ENCODE measurements at regions not wholly inside any gene's neighbourhood (a gene's known extent, or its start where the extent isn't known, plus 50 kb on each side); places are given as distances from the start of the nearest gene placed in this dataset.

- TF ChIP-seq, protein P1, sequence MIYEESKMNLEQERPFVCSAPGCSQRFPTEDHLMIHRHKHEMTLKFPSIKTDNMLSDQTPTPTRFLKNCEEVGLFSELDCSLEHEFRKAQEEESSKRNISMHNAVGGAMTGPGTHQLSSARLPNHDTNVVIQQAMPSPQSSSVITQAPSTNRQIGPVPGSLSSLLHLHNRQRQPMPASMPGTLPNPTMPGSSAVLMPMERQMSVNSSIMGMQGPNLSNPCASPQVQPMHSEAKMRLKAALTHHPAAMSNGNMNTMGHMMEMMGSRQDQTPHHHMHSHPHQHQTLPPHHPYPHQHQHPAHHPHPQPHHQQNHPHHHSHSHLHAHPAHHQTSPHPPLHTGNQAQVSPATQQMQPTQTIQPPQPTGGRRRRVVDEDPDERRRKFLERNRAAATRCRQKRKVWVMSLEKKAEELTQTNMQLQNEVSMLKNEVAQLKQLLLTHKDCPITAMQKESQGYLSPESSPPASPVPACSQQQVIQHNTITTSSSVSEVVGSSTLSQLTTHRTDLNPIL (CRISPR knock-in tag; IDR thresholded peaks at IDR 0.05; ENCODE audit: low read depth), result no peak
- TF ChIP-seq, protein P2, sequence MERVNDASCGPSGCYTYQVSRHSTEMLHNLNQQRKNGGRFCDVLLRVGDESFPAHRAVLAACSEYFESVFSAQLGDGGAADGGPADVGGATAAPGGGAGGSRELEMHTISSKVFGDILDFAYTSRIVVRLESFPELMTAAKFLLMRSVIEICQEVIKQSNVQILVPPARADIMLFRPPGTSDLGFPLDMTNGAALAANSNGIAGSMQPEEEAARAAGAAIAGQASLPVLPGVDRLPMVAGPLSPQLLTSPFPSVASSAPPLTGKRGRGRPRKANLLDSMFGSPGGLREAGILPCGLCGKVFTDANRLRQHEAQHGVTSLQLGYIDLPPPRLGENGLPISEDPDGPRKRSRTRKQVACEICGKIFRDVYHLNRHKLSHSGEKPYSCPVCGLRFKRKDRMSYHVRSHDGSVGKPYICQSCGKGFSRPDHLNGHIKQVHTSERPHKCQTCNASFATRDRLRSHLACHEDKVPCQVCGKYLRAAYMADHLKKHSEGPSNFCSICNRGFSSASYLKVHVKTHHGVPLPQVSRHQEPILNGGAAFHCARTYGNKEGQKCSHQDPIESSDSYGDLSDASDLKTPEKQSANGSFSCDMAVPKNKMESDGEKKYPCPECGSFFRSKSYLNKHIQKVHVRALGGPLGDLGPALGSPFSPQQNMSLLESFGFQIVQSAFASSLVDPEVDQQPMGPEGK (CRISPR knock-in tag; IDR thresholded peaks at IDR 0.05; ENCODE audit: borderline replicate concordance), result no peak
- no peak for TF ChIP-seq GLIS3 (CRISPR knock-in tag; IDR thresholded peaks at IDR 0.05)
- no peak for TF ChIP-seq TCF4 (CRISPR knock-in tag; IDR thresholded peaks at IDR 0.05; ENCODE audit: borderline replicate concordance)
- TF ChIP-seq PPARA (CRISPR knock-in tag; IDR thresholded peaks at IDR 0.05; ENCODE audit: borderline replicate concordance), result no peak
- TF ChIP-seq ZNF565 (CRISPR knock-in tag; conservative IDR thresholded peaks at IDR 0.05; ENCODE audit: low read depth), result no peak
- TF ChIP-seq ZNF70 (CRISPR knock-in tag; IDR thresholded peaks at IDR 0.05), result no peak
- TF ChIP-seq BACH2 (CRISPR knock-in tag; IDR thresholded peaks at IDR 0.05; ENCODE audit: borderline replicate concordance), result no peak
- TF ChIP-seq SNAI2 (CRISPR knock-in tag; IDR thresholded peaks at IDR 0.05), result no peak
- TF ChIP-seq CSDC2 (CRISPR knock-in tag; IDR thresholded peaks at IDR 0.05), result no peak
- TF ChIP-seq POU6F1 (CRISPR knock-in tag; IDR thresholded peaks at IDR 0.05; ENCODE audit: borderline replicate concordance, low read depth), result no peak
- no peak for TF ChIP-seq ZFP30 (CRISPR knock-in tag; IDR thresholded peaks at IDR 0.05)
- no peak for TF ChIP-seq ZC3H10 (CRISPR knock-in tag; IDR thresholded peaks at IDR 0.05)
- TF ChIP-seq TOX (CRISPR knock-in tag; IDR thresholded peaks at IDR 0.05; ENCODE audit: borderline replicate concordance), result no peak
- TF ChIP-seq ESRRG (CRISPR knock-in tag; IDR thresholded peaks at IDR 0.05), result no peak
- no peak for ATAC-seq
Measured at GRCh38 chr2:133685636-133686215, 117.5 kb upstream of the NCKAP5 start.

GRCh38 chr2:133690780-133691179, 122.5 kb upstream of the NCKAP5 start:
- ATAC-seq, result no peak
- no peak for TF ChIP-seq PPARA (CRISPR knock-in tag; IDR thresholded peaks at IDR 0.05; ENCODE audit: borderline replicate concordance)
- no peak for TF ChIP-seq OSR1 (CRISPR knock-in tag; IDR thresholded peaks at IDR 0.05)
- TF ChIP-seq BACH2 (CRISPR knock-in tag; IDR thresholded peaks at IDR 0.05; ENCODE audit: borderline replicate concordance), result no peak
- TF ChIP-seq, protein P1 (CRISPR knock-in tag; IDR thresholded peaks at IDR 0.05; ENCODE audit: low read depth), result no peak
- no peak for TF ChIP-seq ZFP3 (CRISPR knock-in tag; IDR thresholded peaks at IDR 0.05)
- no peak for TF ChIP-seq TCF4 (CRISPR knock-in tag; IDR thresholded peaks at IDR 0.05; ENCODE audit: borderline replicate concordance)
- no peak for TF ChIP-seq RARB (CRISPR knock-in tag; IDR thresholded peaks at IDR 0.05)

DNA sequence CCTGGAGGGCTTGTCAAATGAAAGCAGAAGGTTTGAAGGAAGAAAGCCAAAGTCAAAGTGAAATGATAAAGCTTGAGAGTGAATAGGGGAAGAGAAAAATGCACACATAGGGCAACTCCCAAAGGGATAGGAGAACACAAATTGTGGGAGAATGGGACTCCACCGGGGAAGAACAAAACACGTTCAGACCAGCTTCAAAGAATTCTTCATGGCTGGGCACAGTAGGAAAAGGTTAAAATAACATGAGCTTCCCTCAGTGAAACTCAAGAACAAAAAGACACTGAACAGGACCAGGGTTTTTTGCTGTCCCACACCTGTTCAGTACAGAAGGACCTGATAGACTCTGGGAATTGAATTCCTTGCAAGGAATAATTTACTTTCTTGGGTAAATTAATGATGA, 123.1 kb upstream of the NCKAP5 start:
- TF ChIP-seq SNAI2 (CRISPR knock-in tag; IDR thresholded peaks at IDR 0.05), result no peak
- no peak for TF ChIP-seq CSRNP3 (CRISPR knock-in tag; IDR thresholded peaks at IDR 0.05)
- ATAC-seq, result no peak

- no peak for TF ChIP-seq ZNF70 (CRISPR knock-in tag; IDR thresholded peaks at IDR 0.05)
- TF ChIP-seq ESRRG (CRISPR knock-in tag; IDR thresholded peaks at IDR 0.05), result no peak
- no peak for TF ChIP-seq ZNF8 (CRISPR knock-in tag; IDR thresholded peaks at IDR 0.05)
- no peak for TF ChIP-seq SNAI2 (CRISPR knock-in tag; IDR thresholded peaks at IDR 0.05)
- no peak for TF ChIP-seq OSR1 (CRISPR knock-in tag; IDR thresholded peaks at IDR 0.05)
- ATAC-seq, result no peak
Measured at GRCh38 chr2:133705287-133705686, 137.0 kb upstream of the NCKAP5 start.

Measured in SK-N-SH treated with all-trans-retinoic acid at 6 μM for 48 hours (cell line).